OCI-M1 (cell line): ENCODE measurements at regions not wholly inside any gene's neighbourhood (a gene's known extent, or its start where the extent isn't known, plus 50 kb on each side); places are given as distances from the start of the nearest gene placed in this dataset.
A peak's percentile ranks its signal among the peaks of the same experiment; 100 is the strongest.

Experiments used
- DNase-seq: peaks from one replicate; lab custom pipeline; 2025; lab: John Stamatoyannopoulos, UW

DNA sequence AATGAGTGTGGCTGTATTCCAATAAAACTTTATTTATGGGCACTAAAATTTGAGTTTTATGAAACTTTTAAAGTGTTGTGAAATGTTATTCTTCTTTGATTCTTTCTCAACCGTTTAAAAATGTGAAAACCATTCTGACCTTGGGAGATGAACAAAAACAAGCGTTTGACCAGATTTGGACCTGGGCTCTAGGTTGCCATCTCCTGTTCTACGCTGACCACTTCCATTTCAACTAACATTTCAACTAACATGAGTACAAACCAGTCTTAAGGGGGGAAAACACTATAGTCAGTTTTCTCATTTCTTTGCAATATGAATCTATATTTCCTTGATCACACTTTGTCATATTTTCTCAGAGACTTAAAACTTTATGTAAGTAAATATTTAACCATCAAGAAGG lies 118.4 kb upstream of the IRX5 start:
- DNase-seq, result peak; percentile 1

DNA sequence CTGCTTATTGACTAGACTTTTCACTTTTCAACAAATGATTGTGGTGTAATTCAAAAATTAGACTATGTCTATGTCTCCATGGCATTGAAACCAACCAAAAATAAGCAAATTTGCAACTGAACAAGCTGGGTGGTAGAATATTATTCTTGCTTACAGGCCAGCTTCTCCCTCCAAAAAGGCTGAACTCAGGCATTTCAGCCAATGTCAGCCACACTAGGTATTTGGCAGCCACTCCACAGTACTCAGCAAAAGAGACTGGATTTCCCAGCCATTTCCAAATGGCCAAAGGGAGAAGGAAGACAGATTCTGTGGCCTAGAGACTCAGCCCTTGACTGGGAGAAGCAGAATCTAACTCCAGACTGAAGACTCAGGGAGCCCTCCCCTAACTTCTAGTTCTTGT lies 121.8 kb upstream of the IRX5 start:
- DNase-seq, result no peak

DNA sequence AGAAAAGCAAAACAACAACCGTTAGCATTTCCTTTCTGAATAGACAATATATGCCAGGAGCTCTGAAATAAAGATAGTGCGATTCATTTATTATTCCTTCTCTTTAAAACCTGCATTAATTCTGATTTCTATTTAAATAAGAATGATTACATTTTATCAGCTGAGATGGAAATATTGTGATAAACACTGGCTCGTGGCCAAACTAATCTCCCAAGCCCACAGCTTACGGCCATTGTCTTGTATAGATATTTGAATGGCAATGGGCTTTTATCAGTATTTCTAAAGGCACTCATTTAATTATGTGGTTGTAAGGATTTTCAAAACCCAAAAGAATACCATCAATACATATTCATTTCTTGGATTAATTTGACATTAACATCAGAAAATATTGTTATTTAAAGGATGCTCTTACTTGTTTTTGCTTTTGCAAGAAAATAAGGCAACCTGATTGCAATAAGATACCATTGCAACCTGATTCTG lies 123.7 kb upstream of the IRX5 start:
- DNase-seq, result no peak

DNA sequence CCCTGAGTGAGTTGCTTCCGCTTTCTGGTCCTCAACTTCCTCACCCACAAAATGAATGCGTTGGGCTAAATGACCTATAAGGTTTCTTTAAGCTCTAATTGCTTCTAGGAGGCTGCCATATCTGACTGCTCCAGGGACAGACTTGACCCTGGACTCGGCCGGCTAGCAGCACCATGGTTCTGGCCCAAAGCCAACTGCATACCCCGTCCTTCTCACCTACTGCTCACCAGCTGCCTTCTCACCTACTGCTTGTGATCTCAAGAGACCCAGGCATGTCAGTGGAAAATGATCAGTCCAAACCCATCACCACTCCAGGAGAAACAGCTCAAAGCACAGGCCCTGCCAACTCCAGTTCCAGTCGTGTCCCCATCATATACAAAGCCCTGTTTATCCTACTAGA lies 124.3 kb upstream of the IRX5 start:
- DNase-seq, result no peak

DNA sequence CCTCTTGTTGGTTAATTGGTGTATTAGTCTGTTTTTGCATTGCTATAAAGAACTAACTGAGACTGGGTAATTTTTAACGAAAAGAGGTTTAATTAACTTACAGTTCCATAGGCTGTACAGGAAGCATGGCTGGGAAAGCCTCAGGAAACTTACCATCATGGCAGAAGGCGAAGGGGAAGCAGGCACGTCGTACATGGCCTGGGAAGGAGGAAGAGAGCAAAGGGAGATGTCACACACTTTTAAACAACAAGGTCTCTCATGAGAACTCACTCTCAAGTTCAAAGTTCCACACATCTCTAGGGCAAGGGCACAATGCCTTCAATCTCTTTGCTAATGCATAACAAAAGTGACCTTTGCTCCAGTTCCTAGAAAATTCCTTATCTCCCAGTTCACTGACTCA lies 125.0 kb upstream of the IRX5 start:
- DNase-seq, result no peak

DNA sequence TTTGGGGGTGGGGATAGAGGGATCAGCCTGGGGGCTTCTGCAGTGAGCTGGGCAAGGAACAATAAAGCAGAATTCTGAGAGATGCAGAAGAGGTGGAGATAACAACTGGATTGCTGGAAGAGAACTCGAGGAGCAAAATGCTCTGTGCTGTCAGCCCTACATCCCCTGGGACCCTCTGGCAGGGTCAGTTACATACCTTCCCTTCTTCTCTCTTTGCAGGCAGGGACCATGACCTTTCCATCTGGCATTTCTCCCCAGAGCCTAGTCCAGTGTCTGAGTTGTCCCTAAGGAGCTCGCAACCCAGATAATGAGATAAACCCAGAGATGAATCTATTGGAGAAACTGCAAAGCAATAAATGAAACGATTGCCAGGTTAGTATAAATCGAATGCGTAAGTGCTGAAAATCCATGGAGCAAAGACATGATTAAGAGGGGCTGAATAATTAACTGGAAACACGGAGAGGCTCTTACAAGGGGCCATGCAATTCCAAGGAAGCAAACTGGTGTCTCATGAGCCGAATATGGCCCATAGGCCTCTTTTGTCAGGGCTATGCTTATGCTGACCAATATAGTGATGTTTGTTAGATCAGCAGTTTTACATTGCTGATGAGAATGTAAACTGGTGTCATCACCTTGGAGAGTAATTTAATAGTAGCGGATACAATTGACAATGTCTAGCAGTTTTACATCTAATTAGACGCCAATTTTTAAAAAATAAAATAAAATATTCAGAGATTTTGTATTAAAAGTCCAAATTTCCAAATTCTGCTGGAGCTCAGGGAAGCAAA lies 129.4 kb upstream of the IRX5 start:
- no peak for DNase-seq

DNA sequence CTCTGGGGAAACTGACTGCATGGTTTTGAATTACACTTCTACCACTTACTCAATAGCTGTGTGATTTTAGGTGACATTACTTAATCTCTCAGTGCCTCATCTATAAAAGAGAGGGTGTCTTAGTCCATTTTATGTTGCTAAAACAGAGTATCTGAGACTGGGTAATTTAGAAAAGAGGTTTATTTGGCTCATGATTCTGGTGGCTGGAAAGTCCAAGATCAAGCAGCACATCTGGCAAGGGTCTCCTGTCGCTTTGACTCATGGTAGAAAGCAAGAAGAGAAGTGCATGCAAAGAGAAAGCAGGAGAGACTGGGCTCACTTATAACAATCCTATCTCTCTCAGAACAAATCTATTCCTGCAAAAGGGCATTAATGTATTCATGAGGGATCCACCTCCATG lies 132.4 kb upstream of the IRX5 start:
- DNase-seq, result no peak

DNA sequence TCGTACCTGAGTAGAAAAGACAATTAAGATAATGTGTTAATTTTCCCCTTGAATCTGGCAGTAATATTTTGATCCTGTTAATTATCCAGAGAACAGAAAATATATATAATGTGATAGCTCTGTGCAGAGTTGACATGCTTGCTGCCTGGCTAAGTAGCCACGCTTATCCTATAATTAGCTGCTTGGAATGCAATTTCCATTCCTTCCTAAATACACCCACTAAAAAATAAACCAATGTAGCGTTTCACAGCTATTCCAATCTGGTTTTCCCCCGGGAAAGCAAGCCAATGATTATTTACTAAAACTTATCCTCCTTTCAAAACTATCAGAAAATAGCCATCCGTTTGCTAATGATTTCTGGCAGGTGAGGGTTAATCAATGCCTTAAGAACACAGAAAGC lies 134.5 kb upstream of the IRX5 start:
- DNase-seq, result no peak

DNA sequence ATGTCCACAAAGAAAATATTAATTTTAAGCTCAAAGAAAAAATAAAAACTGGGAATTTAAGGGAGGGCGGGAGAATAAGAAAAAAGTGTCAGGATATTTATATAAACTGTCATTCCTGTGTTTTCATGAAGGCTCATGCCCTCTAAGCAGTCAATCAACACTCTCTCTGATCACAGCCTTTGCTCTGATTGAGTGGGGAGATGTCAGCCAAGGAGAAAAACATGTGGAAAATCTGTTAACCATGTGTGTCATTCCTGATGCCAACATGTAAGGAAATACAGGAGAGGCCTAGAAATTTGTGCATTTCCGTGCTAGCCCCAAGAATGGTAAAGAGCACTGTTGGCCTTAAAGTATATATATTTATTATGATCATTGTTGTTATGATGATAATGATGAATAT lies 137.9 kb upstream of the IRX5 start:
- DNase-seq, result no peak

DNA sequence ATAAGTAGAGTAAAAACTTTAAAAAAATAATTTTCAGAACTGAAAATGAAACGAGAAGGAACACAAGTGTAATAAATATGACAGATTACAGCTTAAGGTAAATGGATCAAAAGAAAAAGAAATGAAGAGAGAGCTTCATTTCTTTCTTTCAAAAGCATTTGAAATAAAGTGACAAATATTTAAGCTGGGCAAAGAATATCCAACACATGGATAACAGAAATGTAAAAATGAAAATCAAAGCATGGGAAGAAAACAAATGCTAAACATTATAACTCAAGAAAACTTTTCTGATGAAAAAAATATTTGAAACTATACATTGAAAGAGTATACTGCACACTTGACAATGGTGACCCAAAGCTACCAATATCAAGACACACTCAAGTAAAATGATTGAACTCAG lies 143.6 kb upstream of the IRX5 start:
- no peak for DNase-seq

DNA sequence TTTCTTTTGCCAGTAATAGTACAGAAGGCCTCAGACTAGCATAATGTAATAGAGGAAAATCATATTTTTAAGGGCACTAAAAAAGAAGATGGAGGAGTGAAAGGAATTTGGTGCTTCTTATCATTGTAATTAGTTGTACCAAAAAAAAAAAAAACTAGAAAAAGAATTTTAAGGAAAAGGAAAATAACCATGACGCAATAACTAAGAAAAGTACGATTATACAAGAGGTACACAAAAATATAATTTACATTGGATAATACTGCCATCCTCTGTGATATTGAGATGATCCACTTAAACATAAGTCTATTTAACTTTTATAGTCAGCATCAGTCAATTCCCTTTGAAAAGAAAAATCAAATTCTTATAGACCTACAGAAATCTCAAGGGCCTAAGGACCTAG lies 146.7 kb upstream of the IRX5 start:
- no peak for DNase-seq

DNA sequence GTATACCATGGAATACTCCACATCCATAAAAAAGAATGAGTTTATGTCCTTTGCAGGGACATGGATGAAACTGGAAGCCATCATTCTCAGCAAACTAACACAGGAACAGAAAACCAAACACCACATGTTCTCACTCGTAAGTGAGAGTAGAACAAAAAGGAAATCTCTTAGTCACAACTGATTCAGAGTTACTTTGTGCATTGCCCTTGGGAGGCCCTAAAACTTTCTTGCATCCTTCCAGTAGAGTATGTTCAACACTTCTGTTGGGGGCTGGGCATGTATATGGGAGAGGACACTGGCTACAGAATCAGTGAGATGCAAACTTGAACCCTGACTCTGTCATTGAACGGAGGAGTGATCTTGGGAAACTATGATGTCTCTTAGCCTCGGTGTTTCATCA lies 147.4 kb upstream of the IRX5 start:
- DNase-seq, result no peak

DNA sequence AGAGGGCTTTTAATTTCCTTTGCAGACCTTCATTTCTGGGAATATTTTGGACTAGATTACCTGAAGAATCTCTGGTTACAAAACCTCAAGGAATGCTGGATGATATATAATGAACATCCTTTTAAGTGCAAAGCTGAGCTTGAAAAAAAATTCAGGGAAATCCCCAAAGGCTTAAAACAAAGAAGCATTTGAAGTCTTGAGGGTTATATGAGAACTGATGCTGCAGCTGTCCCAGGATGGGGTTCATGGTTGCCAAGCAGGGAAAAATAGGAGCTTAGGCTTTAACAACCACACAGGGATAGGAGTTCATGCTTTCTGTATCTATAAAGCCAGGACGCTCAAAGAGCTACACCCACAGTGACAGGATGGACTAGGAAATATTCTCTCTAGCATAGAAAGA lies 150.4 kb upstream of the IRX5 start:
- DNase-seq, result no peak

DNA sequence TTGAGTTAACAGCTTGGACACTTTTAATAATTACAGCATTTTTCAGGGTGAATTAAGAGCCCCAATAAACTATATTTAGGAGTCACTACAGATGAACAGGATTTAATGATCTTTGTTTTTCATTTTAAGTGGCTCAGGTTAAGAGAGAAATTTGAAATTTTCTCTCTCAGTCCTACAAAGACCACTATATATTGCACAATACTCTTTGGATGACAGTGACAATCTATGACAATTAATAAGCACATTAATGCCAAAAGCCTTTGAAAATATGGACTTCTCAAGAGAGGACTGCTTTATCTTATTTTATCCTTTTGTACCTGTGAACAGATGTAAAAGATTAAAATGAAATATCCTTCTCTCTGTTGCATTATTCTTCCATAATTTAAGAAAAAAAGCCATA lies 151.1 kb upstream of the IRX5 start:
- no peak for DNase-seq

DNA sequence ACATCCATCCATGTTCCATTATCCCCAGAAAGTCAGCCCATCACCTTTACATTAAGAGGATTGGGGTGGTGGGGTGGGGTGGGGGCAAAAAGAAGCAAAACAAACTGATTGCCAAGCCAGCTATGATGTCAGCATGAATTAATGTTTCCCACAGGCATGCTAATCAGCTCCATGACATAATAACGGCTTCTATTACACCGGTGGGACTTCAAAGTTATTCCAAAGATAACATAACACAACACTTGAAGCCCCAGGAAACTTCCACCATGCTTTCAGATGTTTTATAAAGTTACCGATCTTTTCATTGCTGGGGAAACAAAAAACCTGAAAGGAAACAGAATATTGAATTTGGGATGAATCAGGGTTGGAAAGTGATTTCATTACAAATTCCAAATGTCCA lies 155.9 kb upstream of the IRX5 start:
- DNase-seq, result no peak

DNA sequence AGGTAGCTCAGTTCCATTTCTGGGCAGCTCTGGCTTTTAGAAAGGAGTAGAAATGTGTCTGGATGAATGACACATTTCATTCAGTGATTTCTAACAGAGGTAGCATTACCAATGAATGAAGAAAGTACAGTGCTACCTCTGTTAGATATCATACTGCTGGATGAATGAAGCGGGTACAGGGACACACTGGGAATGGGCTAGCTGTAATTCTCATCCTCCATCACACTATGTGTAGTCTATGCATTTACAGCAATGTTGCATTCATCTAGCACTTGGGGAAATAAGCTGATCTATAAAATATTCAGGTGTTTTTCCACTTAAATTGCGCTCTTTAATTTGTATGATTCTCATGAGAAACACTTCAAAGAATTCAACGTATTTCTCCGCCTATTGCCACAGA lies 158.3 kb upstream of the IRX5 start:
- DNase-seq, result no peak

DNA sequence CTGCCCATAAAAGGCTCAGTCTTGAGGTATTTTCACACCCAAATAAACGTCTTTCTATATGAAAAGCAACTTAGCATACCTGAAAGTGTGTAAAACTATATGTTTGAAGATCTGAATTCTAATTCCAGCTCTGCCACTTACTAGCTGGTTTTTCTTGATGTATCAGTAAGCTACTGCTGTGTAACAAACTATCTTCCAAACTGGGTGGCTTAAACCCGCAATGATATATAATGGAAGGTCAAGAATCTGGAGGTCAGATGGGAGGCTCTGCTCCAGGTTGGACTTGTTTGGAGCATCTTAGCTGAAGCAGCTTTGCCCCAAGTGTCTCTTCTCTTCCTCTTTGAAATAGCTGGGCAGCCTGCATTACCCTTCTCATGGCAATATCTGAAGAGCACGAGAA lies 164.3 kb upstream of the IRX5 start:
- DNase-seq, result no peak

DNA sequence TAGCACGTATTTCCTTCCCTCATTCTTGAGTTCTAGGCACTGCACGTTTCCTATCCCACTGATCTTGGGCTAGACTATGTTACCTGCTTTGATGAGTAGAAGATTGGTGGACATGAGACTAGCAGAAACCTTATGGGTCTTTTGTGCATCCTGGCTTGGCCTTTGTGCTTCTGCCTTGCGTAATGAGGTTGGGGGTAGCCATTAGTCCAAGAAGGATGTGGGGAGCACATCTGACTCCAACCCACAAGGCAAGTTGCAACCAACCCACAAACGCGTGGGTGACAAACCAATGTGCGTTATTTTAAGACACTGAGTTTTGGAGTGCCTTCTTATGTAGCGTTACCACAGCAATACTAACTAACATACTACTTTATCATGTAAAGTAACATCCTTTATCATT lies 180.4 kb upstream of the IRX5 start:
- DNase-seq, result no peak

DNA sequence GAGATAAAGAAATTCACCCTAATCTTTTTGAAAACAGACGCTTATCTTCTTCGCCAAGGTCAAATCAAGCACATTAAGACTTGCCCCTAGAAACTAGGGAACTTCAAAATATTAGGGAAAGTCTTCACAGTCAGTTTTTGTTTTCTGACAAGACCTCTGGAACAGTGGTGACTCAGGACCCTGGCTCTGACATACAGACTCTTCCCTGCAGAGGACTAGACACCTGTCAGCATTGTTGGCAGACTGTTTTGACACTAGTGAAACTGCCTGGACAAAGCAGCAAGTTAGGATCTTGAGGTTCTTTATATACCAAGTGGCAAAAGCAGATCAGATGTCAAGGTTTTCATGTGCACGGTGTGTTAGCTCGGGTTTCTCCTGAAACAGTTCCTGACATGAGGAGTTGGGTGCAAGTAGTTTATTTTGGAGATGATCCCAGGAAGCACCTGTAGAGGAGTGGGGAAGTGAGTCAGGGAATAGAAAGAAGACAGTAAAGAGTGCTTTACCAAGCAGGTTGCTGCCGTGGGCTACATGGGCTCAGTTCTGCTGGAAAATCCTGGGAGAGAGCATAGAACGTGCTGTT lies 182.0 kb upstream of the IRX5 start:
- no peak for DNase-seq

DNA sequence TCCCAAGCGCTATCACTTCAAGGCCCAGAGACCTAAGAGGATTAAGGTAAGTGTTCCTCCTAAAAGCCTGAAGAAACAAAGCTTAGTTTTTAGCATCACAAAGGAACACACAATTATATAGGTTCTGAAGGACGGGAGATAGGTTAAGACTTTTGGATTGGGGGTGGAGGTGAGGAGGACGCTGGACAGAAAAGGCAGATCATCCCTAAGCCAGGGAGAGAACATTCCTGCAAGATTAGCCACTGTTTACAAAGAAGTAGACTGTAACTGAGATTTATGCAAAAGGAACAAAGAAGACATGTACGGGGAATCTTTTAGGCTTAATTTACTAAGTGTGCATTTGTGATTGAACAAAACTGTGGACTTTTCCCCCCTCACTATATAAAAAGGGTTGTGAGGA lies 184.1 kb upstream of the IRX5 start:
- DNase-seq, result no peak

DNA sequence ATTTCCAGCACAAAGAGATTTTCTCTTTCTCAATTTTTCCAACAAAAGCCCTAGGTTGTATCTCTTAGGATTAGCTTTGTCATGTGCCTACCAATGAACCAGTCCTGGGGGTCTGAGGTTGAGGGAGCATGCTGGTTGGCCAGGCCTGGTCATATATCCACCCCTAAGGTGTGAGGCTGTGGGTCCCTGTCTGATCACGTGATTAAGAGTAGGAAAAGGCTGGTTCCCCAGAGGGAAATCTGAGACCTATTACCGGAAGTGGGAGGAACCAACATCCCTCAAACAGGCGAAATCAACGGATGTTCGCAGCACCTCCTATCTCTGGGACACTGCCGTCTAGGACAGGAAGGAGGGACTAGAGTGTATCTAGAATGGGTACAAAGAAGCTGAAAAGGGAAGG lies 185.7 kb upstream of the IRX5 start:
- no peak for DNase-seq

DNA sequence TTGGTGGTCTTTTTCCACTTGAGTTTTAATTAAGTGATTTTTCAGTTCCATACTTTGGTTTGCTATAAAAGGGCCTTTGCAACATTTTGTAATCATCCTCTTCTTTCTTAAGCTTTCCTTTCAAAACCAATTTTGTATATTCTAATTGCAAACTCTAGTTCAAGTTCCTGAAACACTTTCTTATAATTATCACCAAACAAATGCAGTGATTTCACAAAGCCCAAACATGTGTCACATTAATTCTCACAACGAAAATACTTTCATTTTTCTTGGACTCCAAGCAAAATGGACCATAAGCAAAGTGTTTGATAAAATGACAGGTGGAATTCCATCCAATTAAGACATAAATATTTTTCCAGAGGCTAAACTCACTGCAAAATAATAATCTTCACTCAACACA lies 188.2 kb upstream of the IRX5 start:
- no peak for DNase-seq

DNA sequence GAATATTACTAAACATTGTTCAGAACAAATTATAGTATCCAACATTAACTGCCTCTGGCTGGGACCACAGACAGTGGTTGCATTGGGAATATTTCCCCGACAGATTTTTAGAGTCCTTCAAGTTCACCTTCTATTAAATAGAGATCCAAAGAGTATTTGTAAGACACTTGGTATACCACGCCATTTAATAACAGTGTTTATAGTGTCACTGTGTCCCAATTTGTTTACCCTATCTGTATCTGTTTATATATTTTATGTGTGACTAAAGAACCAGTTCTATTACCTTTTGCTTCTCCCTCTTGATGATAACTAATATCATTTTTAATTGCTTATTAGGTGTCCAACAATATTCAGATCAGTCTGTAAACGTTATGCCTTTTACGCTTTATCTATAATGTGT lies 191.3 kb upstream of the IRX5 start:
- DNase-seq, result no peak

DNA sequence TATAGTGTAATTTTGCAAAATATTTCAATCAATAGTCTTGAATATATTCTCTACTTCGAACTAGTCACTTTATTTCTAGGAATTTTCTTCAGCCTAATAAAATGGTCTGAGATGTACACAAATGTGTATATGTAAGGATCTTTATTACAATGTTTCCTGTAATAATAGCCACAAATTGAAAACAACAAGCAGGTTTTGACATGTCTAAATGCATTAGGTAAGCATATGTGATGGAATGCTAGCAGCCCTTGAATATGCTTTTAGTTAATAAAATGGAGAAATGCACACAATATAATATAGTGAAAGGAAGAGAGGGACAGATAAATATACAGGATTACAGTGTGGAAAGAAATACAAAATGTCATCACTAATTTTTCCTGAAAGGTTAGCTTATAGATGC lies 196.5 kb upstream of the IRX5 start:
- DNase-seq, result no peak
